ENCODE measurements at regions not wholly inside any gene's neighbourhood (a gene's known extent, or its start where the extent isn't known, plus 50 kb on each side); places are given as distances from the start of the nearest gene placed in this dataset.
"Not testable (repeated sequence)": the region's sequence is repeated elsewhere in the genome, so short reads cannot be mapped to it uniquely, and the experiment has no call there.

GRCh38 chr17:64742326-64742725 lies 80.2 kb upstream of the SMURF2 start:
- Histone ChIP-seq H3K36me3 (peaks cover 0 to under 1% (median 0%) of the 10 kb centered on the region in 9 donors), H3K4me3 (no peak overlapping the region), H3K4me1 (peaks cover 0 to 39% (median 22%) of the 10 kb centered on the region in 9 donors), H3K9me3 (no peaks in the 10 kb centered on the region), H3K27ac (peak overlapping the region in 8 of 10 donors; percentile 56 to 83 (median 72)), H3K27me3 (no peaks in the 10 kb centered on the region)
- intact Hi-C loops (cut with DNase I): no loop called here
- peak in 1 of 2 donors; percentile 33 for DNase-seq
- WGBS, 2 donors: 59 to 65% methylated on average over 7 of the region's 7 CpGs
- peak in 7 of 8 donors; percentile 10 to 69 (median 40) for ATAC-seq
- TF ChIP-seq CTCF (IDR thresholded peaks at IDR 0.05): no peak

- ATAC-seq: peak; percentile 58 to 85 (median 78)
- H3K9me3 ChIP-seq; H3K36me3 ChIP-seq; H3K27me3 ChIP-seq; H3K4me3 ChIP-seq; intact Hi-C loops (cut with DNase I): not testable (repeated sequence)
- peak; percentile 35 to 56 for DNase-seq
- Histone ChIP-seq H3K4me1 (peaks cover 0 to 42% (median 22%) of the 10 kb centered on the region in 9 donors), H3K27ac (peak overlapping the region in 9 of 10 donors; percentile 56 to 83 (median 71))
- WGBS, 2 donors: 46 to 60% methylated on average over 3 of the region's 3 CpGs
These were observed 79.8 kb upstream of the SMURF2 start for GRCh38 chr17:64741916-64742315.

- TF ChIP-seq CTCF (IDR thresholded peaks at IDR 0.05): no peak
- Histone ChIP-seq H3K27ac (peak overlapping the region in 9 of 10 donors; percentile 51 to 83 (median 67)), H3K4me1 (peaks cover 0 to 43% (median 22%) of the 10 kb centered on the region in 9 donors), H3K27me3 (no peaks in the 10 kb centered on the region), H3K9me3 (no peaks in the 10 kb centered on the region), H3K36me3 (no peaks in the 10 kb centered on the region), H3K4me3 (no peak overlapping the region)
- ATAC-seq: peak in 6 of 8 donors; percentile 30 to 46 (median 38)
- 34 to 60% methylated on average over 6 of the region's 6 CpGs for WGBS, 2 donors
- peak in 1 of 2 donors; percentile 30 for DNase-seq
- intact Hi-C loops (cut with DNase I): no loop called here
These were observed 79.0 kb upstream of the SMURF2 start for GRCh38 chr17:64741038-64741641.

GRCh38 chr17:64739316-64740058 lies 77.4 kb upstream of the SMURF2 start:
- 65 to 68% methylated on average over 9 of the region's 9 CpGs for WGBS, 2 donors
- no peak for TF ChIP-seq CTCF (IDR thresholded peaks at IDR 0.05)
- no peak for DNase-seq
- Histone ChIP-seq H3K9me3 (no peaks in the 10 kb centered on the region), H3K27me3 (no peaks in the 10 kb centered on the region), H3K4me3 (no peak overlapping the region), H3K27ac (peak overlapping the region in 5 of 10 donors; percentile 4 to 81 (median 50)), H3K36me3 (no peaks in the 10 kb centered on the region), H3K4me1 (peaks cover 0 to 43% (median 22%) of the 10 kb centered on the region in 9 donors)
- peak in 1 of 8 donors; percentile 5 for ATAC-seq
- intact Hi-C loops (cut with DNase I): loop anchor here in 4 of 10 donors (5.0 to 10.0 kb wide), 2 partner anchors 75 to 77 kb away; partner anchors contain the start of gene SMURF2 (in 4 of the 4)
